ENCODE measurements at regions not wholly inside any gene's neighbourhood (a gene's known extent, or its start where the extent isn't known, plus 50 kb on each side); places are given as distances from the start of the nearest gene placed in this dataset.

- FAIRE-seq (no peak), DNase-seq (no peak)
- Histone ChIP-seq H3K4me1 (ENCODE audit: control insufficient read depth in 2 of 3, insufficient read depth in 2 of 3, low read depth in 1 of 3, low read length in 3 of 3) (no peaks in the 10 kb centered on the region), H3K27ac (ENCODE audit: low read depth in 2 of 2, low read length in 2 of 2) (no peak overlapping the region), H3K9ac (ENCODE audit: low read length in 3 of 3) (no peak overlapping the region), H3K9me3 (ENCODE audit: control insufficient read depth in 2 of 3, insufficient read depth in 1 of 3, low read length in 3 of 3) (peaks cover 0 to 3% (median 0%) of the 10 kb centered on the region in 3 donors), H3K4me3 (ENCODE audit: low read length in 3 of 3) (no peak overlapping the region), H3K27me3 (ENCODE audit: control insufficient read depth, insufficient read depth, low read length) (no peaks in the 10 kb centered on the region), H3K36me3 (ENCODE audit: control insufficient read depth in 2 of 3, insufficient read depth in 3 of 3, low read length in 3 of 3) (no peaks in the 10 kb centered on the region)
- TF ChIP-seq, protein P1, sequence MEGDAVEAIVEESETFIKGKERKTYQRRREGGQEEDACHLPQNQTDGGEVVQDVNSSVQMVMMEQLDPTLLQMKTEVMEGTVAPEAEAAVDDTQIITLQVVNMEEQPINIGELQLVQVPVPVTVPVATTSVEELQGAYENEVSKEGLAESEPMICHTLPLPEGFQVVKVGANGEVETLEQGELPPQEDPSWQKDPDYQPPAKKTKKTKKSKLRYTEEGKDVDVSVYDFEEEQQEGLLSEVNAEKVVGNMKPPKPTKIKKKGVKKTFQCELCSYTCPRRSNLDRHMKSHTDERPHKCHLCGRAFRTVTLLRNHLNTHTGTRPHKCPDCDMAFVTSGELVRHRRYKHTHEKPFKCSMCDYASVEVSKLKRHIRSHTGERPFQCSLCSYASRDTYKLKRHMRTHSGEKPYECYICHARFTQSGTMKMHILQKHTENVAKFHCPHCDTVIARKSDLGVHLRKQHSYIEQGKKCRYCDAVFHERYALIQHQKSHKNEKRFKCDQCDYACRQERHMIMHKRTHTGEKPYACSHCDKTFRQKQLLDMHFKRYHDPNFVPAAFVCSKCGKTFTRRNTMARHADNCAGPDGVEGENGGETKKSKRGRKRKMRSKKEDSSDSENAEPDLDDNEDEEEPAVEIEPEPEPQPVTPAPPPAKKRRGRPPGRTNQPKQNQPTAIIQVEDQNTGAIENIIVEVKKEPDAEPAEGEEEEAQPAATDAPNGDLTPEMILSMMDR (IDR thresholded peaks at IDR 0.05; ENCODE audit: borderline replicate concordance, extremely low read depth, insufficient read depth) = no peak
- intact Hi-C loops (cut with DNase I) = no loop called here
These were observed 170.7 kb upstream of the IRX1 start for GRCh38 chr5:3424946-3425345.

DNA sequence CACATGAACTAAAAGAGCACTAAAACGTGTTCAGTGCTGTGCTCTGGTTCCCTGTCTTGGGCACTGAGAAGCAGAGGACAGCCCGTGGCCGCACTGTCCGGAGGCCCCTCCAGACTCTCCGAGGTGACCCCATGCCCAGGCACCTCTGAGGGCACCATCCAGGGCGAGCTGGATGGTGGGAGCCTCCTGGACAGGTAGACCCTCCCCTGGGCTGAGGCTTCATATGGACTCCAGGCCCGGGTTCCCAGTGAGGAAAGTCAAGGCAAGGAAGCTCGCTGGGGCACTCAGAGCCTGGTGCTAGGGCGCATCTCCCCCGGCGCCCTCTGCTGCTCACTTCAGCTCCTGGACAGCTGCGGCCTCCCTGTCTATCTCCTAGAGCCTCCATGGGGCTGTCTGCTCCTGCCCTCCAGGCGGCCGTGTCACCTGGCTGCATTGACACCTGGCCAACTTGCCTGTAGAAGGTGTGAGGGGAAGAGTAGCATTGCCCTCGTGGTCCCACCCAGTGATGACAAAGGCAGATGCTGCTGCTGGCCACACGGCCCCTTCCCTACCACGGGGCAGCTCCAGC lies 178.2 kb upstream of the IRX1 start:
- Histone ChIP-seq H3K27me3 (ENCODE audit: control insufficient read depth, insufficient read depth, low read length) (no peaks in the 10 kb centered on the region), H3K36me3 (ENCODE audit: control insufficient read depth in 2 of 3, insufficient read depth in 3 of 3, low read length in 3 of 3) (no peaks in the 10 kb centered on the region), H3K4me3 (ENCODE audit: low read length in 3 of 3) (no peak overlapping the region), H3K4me1 (ENCODE audit: control insufficient read depth in 2 of 3, insufficient read depth in 2 of 3, low read depth in 1 of 3, low read length in 3 of 3) (no peaks in the 10 kb centered on the region), H3K9me3 (ENCODE audit: control insufficient read depth in 2 of 3, insufficient read depth in 1 of 3, low read length in 3 of 3) (no peaks in the 10 kb centered on the region), H3K9ac (ENCODE audit: low read length in 3 of 3) (no peak overlapping the region), H3K27ac (ENCODE audit: low read depth in 2 of 2, low read length in 2 of 2) (no peak overlapping the region)
- FAIRE-seq (no peak), DNase-seq (peak in 1 of 5 donors; percentile 51)
- TF ChIP-seq, protein P1 (IDR thresholded peaks at IDR 0.05; ENCODE audit: borderline replicate concordance, extremely low read depth, insufficient read depth) = no peak
- intact Hi-C loops (cut with DNase I) = no loop called here

DNA sequence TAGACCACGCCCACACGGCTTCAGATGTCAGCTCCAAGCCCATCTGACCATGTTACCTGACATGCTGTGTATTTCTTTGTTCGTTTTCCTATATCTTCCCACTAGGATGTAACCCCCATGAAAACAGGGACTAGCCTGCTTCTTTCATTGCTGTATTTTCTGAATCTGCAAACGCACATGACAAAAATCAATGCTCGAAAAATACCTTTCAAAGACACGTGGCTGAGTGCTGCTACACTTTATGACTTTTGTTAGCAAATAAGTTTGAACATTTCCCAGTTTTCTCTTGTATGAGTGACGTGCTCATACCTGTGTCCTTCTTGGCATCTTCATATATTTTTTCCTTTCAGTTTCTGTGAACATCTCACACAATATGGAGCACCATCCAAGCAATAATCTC lies 181.3 kb upstream of the IRX1 start:
- DNase-seq (no peak), FAIRE-seq (no peak)
- no peaks in the 10 kb centered on the region for H3K4me1 ChIP-seq (ENCODE audit: control insufficient read depth in 2 of 3, insufficient read depth in 2 of 3, low read depth in 1 of 3, low read length in 3 of 3)
- H3K9ac ChIP-seq (ENCODE audit: low read length in 3 of 3) = no peak overlapping the region
- TF ChIP-seq, protein P1 (IDR thresholded peaks at IDR 0.05; ENCODE audit: borderline replicate concordance, extremely low read depth, insufficient read depth) = no peak
- no peaks in the 10 kb centered on the region for H3K36me3 ChIP-seq (ENCODE audit: control insufficient read depth in 2 of 3, insufficient read depth in 3 of 3, low read length in 3 of 3)
- H3K27ac ChIP-seq (ENCODE audit: low read depth in 2 of 2, low read length in 2 of 2) = no peak overlapping the region
- intact Hi-C loops (cut with DNase I) = no loop called here
- no peak overlapping the region for H3K4me3 ChIP-seq (ENCODE audit: low read length in 3 of 3)
- peaks cover 0 to 5% (median 0%) of the 10 kb centered on the region in 3 donors for H3K9me3 ChIP-seq (ENCODE audit: control insufficient read depth in 2 of 3, insufficient read depth in 1 of 3, low read length in 3 of 3)
- H3K27me3 ChIP-seq (ENCODE audit: control insufficient read depth, insufficient read depth, low read length) = no peaks in the 10 kb centered on the region

- H3K27me3 ChIP-seq (ENCODE audit: control insufficient read depth, insufficient read depth, low read length) = no peaks in the 10 kb centered on the region
- FAIRE-seq (no peak), DNase-seq (no peak)
- peaks cover 0 to 5% (median 0%) of the 10 kb centered on the region in 3 donors for H3K9me3 ChIP-seq (ENCODE audit: control insufficient read depth in 2 of 3, insufficient read depth in 1 of 3, low read length in 3 of 3)
- H3K27ac ChIP-seq (ENCODE audit: low read depth in 2 of 2, low read length in 2 of 2) = no peak overlapping the region
- H3K4me3 ChIP-seq (ENCODE audit: low read length in 3 of 3) = no peak overlapping the region
- H3K36me3 ChIP-seq (ENCODE audit: control insufficient read depth in 2 of 3, insufficient read depth in 3 of 3, low read length in 3 of 3) = no peaks in the 10 kb centered on the region
- no peaks in the 10 kb centered on the region for H3K4me1 ChIP-seq (ENCODE audit: control insufficient read depth in 2 of 3, insufficient read depth in 2 of 3, low read depth in 1 of 3, low read length in 3 of 3)
- intact Hi-C loops (cut with DNase I) = no loop called here
- no peak overlapping the region for H3K9ac ChIP-seq (ENCODE audit: low read length in 3 of 3)
- TF ChIP-seq, protein P1 (IDR thresholded peaks at IDR 0.05; ENCODE audit: borderline replicate concordance, extremely low read depth, insufficient read depth) = no peak
These were observed 183.5 kb upstream of the IRX1 start for GRCh38 chr5:3412146-3412545.
